ENCODE measurements at regions not wholly inside any gene's neighbourhood (a gene's known extent, or its start where the extent isn't known, plus 50 kb on each side); places are given as distances from the start of the nearest gene placed in this dataset.

- no peak overlapping the region for H2BK12ac ChIP-seq (ENCODE audit: insufficient read length, low read depth, low read length)
- no peak overlapping the region for H3K14ac ChIP-seq (ENCODE audit: insufficient read depth, low read length)
- Mint-ChIP-seq H3K4me3 (no peak overlapping the region), H3K27ac (no peak overlapping the region), H3K4me1 (0 out of 4 replicates have a peak, but pooled peaks cover 3% of the 10 kb centered on the region in 2 experiments), H3K27me3 (ENCODE audit: low read depth) (no peaks in the 10 kb centered on the region), H3K36me3 (ENCODE audit: insufficient read depth in 1 of 3, low read depth in 3 of 3) (0 out of 7 replicates have a peak, but pooled peaks cover 0 to 3% (median 0%) of the 10 kb centered on the region in 3 experiments), H3K9me3 (peaks cover 0 to 2% of the 10 kb centered on the region in 2 experiments; a peak in 1 of 5 replicates)
- no peak overlapping the region for H2BK20ac ChIP-seq (ENCODE audit: low read depth, low read length, poor library complexity, severe bottlenecking)
- no peak for DNase-seq
- no peak overlapping the region for H2AK5ac ChIP-seq (ENCODE audit: insufficient read length, low read length)
- no peaks in the 10 kb centered on the region for H3K23me2 ChIP-seq (ENCODE audit: insufficient read length, low read depth, low read length, poor library complexity, severe bottlenecking)
- no peak overlapping the region for H4K91ac ChIP-seq (ENCODE audit: insufficient read length, low read depth, low read length)
- TF ChIP-seq CTCF (conservative IDR thresholded peaks at IDR 0.05) = peak; percentile 77
- no peak overlapping the region for H3K4me2 ChIP-seq (ENCODE audit: insufficient read depth, insufficient read length, low read length)
- H2BK15ac ChIP-seq (ENCODE audit: low read depth, low read length) = no peak overlapping the region
- no peaks in the 10 kb centered on the region for H3K27me3 ChIP-seq (ENCODE audit: insufficient read depth, low read length)
- no peaks in the 10 kb centered on the region for H4K20me1 ChIP-seq (ENCODE audit: control insufficient read depth, insufficient read depth, insufficient read length)
- no peak overlapping the region for H3K56ac ChIP-seq (ENCODE audit: insufficient read length, low read depth, low read length)
- no peak overlapping the region for H3K18ac ChIP-seq (ENCODE audit: insufficient read length, low read depth, low read length)
- H3K79me1 ChIP-seq (ENCODE audit: insufficient read depth, low read depth, low read length, poor library complexity, severe bottlenecking) = no peaks in the 10 kb centered on the region
- no peak overlapping the region for H3K23ac ChIP-seq (ENCODE audit: insufficient read length, low read depth, low read length)
- no peak overlapping the region for H3K9ac ChIP-seq (ENCODE audit: extremely low read depth, insufficient read length, low read length)
- H4K5ac ChIP-seq (ENCODE audit: insufficient read length, low read depth, low read length) = no peak overlapping the region
- no peak overlapping the region for H2BK120ac ChIP-seq (ENCODE audit: low read depth, low read length, poor library complexity, severe bottlenecking)
- H4K8ac ChIP-seq (replicated peaks; ENCODE audit: insufficient read length, low read depth, low read length) = no peak overlapping the region
- no peaks in the 10 kb centered on the region for H3K4me1 ChIP-seq (ENCODE audit: insufficient read depth, low read length)
- no peak overlapping the region for H3K27ac ChIP-seq (ENCODE audit: insufficient read length, low read depth, low read length)
- no peaks in the 10 kb centered on the region for H3K79me2 ChIP-seq (ENCODE audit: insufficient read depth, low read length)
- no peak overlapping the region for H3T11ph ChIP-seq (ENCODE audit: low read length)
- H2AFZ ChIP-seq (ENCODE audit: low read length) = no peak overlapping the region
- WGBS (ENCODE audit: extremely low coverage, insufficient read length, low lambda C conversion rate) = no CpG with 5 or more reads among the region's 4 CpGs
- no peak overlapping the region for H3K4ac ChIP-seq (ENCODE audit: low read depth, low read length)
- no peaks in the 10 kb centered on the region for H3K9me3 ChIP-seq (ENCODE audit: control insufficient read depth, low read depth, low read length)
- no peak overlapping the region for H2BK5ac ChIP-seq (ENCODE audit: insufficient read length, low read length)
These were observed 148.0 kb upstream of the OSTN start for GRCh38 chr3:191051037-191051436.

All from H9 (cell line).